Left colon (tissue), 2 donors: ENCODE measurements at regions not wholly inside any gene's neighbourhood (a gene's known extent, or its start where the extent isn't known, plus 50 kb on each side); places are given as distances from the start of the nearest gene placed in this dataset.
"Not testable (repeated sequence)": the region's sequence is repeated elsewhere in the genome, so short reads cannot be mapped to it uniquely, and the experiment has no call there.

Source experiments
- ATAC-seq: fragments of 200-7000 bp; cut with Tn5 transposase; one replicate; pipeline ENCODE4 v1.9.1; 2020; ENCODE audit warnings: mild to moderate bottlenecking, moderate library complexity
- DNase-seq, 2 donors: peaks; one replicate each; pipeline ENCODE4 v3.0.0-alpha.2; 2020
- intact Hi-C, 2 donors: fragments of 100-400 bp; cut with DNase I in 1 of 2; cut with micrococcal nuclease in 1 of 2; formaldehyde crosslinking; loops; one replicate each; pipeline versions ENCODE4 v1.11.2 to v1.14.0; 2022; cut with DNase I, micrococcal nuclease
- donor health status: DM: no; HTN: no; CAD: no.
- donor health status: DM: yes; HTN: yes; CAD: no.

DNA sequence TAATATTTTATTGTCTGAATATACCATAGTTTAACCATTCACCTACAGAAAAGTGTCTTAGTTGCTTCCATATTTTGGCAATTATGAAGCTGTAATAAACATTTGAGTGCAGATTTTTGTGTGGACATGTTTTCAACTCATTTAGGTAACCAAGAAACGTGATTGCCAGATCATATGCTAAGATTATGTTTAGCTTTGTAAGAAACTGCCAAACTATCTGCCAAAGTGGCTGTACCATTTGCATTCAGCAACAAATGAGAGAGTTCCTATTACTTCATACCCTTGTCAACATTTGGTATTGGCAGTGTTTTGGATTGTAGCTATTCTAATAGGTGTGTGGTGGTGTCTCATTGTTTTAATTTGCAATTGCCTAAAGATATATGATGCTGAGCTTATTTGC lies 233.5 kb downstream of the TMEM26 start:
- DNase-seq (no peak), ATAC-seq (no peak)
- intact Hi-C loops = no loop called here

DNA sequence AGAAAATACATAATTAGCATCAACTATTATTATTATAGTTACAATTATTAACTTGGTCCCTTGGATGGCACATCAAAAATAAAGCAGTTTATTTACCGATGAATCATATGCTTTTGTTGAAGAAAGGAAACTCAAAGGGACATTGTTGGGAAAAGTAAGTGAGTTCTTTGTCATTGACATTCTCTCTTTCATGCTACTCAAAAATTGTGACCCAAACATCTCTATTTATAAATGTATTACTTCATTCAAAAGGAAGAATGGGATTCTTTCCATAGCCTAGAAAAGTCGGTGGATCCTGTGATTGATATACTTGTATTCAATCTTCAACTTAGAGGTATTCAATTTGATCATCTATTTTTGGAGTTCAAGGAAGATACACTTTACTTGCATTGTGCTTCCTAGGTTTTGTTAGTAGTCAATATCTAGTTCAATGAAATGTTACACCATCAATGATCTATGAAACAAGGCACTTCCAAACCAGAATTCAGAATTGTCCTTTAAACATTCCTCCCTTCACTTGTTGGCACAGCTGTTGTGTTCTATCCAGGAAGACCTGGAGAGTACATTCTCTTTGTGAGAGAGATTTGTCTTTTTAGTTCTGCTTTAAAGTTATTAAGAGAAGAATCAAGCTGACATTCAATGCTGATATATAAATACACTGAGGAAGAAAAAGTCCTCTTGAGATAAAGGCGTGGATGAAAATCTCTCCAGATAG lies 235.2 kb downstream of the TMEM26 start:
- ATAC-seq (no peak), DNase-seq (no peak)
- intact Hi-C loops = no loop called here

DNA sequence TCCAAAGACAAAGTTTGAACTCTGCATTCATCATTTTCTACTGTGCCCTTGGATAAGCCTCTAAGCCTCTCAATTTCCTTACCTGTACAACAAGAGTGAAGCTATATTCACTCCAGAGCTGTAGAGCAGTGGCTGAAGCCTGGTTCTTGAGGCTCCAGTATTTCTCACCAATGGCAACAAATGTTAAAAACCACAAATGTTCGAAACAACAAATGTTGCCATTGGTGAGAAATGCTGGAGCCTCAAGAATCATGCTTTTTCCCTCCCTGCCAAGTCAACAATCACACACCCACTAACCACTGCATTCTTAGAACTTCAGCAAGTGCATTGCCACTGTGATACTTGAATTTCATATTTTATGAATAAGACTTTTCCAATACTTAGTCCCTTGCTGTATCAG lies 237.9 kb downstream of the TMEM26 start:
- intact Hi-C loops = no loop called here
- DNase-seq = no peak
- no peak for ATAC-seq

DNA sequence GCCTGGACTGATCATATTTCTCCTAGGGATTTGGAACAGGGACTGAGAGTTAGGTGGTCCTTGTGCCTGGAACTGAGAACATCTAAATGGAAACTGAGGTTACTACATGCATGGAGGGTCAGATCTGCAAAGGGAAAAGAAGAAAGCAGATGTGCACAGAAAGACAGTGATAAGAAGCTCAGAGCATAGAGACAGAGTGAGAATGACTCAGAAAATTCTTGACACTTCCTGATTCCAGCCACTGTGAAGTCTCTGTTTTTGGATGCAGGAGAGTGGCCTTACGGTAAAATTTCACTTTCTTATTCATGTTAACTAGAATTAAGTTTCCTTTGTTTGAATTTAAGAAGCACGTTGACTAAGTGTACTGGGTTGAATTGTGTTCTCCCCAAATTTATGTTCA lies 241.7 kb downstream of the TMEM26 start:
- intact Hi-C loops = no loop called here
- no peak for ATAC-seq
- DNase-seq = no peak

DNA sequence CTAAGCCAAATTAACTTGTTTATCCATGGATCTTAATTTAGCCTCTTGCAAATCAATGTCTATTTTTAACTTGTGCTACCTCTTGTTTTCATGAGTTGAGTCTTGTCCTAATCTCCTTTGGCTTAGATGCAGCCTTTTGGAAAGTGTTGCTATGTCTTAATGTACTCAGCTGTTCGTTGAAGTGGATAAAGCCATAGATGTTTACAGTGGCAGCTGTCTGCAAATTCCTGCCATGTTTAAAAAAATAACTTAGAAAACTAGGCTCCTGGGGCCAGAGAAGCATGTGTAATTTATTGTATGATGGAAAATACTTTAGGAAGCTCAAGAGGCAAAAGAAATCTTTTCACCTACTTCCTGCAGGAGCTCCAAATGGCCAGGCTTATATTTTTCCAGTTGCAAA lies 253.1 kb upstream of the RHOBTB1 start:
- intact Hi-C loops = no loop called here
- ATAC-seq (no peak), DNase-seq (no peak)

DNA sequence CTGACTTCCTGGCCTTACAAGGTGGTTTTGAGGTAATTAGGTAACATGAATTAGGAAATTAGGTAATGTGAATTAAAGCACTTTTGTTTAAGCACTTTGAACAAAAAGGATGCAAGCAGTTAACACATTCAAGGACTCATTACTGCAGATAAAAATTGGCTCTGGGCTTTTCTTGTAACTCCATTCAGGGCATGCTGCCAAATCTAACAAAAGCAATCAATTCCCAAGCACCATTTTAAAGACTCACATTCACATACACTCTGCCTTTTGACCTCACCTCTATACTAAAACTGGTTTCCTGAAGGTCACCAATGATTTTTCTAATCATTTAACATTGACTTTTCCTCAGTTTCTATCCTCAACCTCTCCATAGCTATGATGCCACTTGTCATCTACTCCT lies 251.2 kb upstream of the RHOBTB1 start:
- ATAC-seq = no peak
- DNase-seq = no peak
- intact Hi-C loops = no loop called here

DNA sequence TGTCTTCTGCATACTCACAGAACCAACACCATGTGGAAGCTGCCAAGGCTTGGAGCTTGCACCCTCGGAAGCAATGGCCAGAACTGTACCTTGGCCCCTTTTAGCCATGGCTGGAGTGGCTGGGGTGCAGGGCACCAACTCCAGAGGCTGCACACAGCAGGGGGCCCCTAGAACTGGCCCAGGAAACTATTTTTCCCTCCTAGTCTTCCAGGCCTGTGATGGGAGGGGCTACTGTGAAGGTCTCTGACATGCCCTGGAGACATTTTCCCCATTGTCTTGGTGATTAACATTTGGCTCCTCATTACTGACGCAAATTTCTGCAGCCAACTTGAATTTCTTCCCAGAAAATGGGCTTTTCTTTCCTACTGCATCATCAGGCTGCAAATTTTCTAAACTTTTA lies 248.6 kb upstream of the RHOBTB1 start:
- ATAC-seq, intact Hi-C loops, DNase-seq: not testable (repeated sequence)

DNA sequence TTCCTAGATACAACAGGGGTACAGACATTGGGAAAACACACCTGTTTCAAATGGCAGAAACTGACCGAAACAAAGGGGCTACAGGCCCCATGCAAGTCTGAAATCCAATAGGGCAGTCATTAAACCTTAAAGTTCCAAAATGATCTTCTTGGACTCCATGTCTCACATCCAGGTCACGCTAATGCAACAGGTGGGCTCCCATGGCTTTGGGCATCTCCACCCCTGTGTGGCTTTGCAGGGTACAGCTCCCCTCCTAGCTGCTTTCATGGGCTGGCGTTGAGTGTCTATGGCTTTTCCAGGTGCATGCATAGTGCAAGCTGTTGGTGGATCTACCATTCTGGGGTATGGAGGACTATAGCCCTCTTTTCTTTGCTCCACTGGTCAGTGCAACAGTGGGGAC lies 248.1 kb upstream of the RHOBTB1 start:
- ATAC-seq (no peak), DNase-seq (no peak)
- intact Hi-C loops = no loop called here

DNA sequence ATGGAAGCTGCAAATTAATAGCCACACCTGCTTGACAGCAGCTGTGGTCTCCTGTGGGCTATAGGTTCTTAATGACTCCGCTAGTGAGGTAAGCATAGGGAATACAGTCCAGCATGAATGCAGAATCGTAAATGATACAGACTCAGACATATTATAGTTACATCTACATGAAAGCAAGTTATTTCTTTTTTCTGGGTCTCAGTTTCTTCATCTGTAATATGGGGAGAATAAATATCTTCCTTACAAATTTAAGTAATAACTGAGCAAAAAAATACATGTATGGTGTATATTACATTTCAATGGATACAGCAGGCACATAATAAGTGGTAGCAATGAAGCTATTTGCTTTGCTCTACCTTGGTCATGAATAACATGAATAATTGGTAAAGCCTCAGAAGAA lies 245.9 kb upstream of the RHOBTB1 start:
- no peak for DNase-seq
- intact Hi-C loops = no loop called here
- ATAC-seq = no peak

DNA sequence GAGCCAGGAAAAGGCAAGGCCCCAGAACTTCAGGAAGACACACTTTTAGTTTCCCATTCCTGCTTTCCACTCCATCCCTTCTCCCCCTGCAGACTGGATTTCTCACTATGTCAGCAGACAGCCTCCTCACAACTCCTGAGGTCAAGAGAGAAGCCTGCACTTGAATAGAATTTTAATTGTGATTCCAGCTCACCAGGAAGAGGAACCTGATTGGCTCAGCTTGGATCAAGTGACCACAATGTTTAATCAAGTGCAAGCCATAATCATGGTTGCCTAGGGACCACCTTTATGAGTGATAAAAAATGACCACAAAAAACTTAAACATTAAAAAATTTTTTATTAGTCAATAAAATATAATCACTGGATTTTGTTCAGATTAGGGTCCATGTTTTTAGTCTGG lies 244.7 kb upstream of the RHOBTB1 start:
- intact Hi-C loops = no loop called here
- ATAC-seq (no peak), DNase-seq (no peak)

DNA sequence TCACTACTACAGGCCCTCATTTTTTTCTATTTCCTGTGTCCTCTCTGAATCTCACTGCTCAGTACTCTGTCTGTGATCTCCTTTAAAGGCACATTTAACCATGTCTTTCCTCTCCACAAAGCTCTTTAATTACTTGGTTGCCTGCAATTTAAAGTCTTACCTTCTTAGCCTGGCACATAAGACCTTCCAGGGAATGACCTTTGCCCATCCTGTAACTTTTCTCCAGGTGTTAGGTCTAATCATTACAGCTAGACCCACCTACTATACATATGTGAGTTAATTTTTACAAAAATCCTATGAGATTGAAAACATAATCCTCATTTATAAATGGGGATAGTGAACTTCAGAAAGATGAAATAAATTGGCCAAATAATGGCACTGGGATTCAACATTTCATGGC lies 244.1 kb upstream of the RHOBTB1 start:
- intact Hi-C loops = no loop called here
- DNase-seq = no peak
- peak; percentile 34 for ATAC-seq

DNA sequence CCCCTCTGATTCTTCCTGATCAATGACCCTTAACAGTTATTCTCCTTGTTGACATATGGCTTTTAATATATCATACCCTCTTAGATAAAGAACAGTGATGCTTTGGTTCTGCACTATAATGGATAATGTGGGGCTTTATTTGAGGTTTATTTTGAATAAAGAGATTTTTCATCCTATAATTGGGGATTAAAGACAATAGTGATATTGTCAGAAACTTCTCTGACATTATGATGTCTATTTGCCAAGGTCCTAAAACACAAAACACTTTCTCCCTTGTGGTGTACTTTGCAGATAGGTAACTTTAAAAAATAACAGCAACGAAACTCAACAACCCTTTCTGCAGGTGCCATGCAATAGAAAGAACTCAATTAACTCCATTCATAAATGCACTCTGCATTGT lies 243.6 kb upstream of the RHOBTB1 start:
- intact Hi-C loops = no loop called here
- no peak for ATAC-seq
- DNase-seq = no peak

DNA sequence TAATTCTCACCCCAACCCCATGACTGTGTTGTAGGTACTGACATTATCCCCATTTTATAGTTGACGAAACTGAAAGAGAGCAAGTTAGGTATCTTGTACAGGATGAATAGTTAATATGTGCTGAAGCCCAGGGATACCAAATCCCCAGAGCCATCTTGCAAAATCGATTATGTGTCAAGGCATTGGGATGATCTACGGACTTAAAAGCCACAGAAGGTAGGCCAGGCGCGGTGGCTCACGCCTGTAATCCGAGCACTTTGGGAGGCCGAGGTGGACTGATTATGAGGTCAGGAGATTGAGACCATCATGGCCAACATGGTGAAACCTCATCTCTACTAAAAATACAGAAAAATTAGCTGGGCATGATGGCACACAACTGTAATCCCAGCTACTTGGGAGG lies 242.4 kb upstream of the RHOBTB1 start:
- intact Hi-C loops = no loop called here
- no peak for DNase-seq
- ATAC-seq = no peak

DNA sequence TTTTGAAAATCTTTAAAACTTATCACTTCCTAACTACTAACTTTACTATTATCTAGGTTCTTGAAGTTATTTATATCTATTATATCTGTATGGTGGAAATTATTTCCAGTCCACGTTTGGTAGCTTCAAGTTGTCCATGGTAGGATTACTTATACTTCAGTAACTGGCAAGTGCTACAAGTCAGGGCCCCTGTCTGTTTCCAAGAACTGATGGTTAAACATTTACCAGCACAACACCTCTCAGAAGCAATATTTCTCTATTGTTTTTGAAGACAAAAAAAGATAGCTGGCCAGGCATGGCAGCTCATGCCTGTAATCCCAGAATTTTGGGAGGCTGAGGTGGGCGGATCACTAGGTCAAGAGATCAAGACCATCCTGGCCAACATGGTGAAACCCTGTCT lies 240.4 kb upstream of the RHOBTB1 start:
- ATAC-seq = no peak
- DNase-seq = no peak
- intact Hi-C loops = no loop called here

DNA sequence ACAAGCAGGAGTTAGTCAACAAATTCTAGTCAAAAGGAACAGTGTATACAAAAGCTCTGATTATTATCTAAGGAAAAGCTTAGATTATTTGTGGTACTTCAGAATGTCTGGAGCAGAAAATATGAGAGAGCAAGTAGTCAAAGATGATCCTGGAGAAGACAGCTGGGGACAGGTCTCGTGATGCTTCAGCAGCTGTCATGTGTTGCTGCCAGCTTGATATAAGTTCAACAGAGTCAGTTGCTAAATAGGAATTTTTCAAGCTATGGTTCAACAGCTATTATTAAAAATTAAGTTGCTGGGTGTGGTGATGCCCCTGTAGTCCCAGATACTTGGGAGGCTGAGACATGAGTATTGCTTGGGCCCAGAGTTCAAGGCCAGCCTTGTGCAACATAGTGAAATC lies 240.0 kb upstream of the RHOBTB1 start:
- intact Hi-C loops = no loop called here
- DNase-seq = no peak
- no peak for ATAC-seq

DNA sequence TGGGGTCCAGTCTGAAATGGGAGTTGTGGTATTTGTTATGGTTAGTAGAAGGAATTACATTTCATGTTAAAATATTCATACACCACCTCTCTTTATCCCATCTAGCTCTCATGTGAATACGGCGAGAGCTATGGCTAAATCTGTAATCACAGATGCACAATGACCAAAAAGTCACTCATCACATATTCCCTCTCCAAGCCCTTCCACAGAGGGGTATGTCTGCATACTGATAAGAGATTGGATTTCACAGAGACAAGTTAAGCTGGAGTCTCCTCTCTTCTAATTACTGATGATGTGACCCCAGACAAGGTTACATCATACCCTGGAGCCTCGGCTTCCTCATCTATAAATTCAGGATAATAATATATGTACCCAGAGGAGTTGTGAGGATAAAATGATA lies 237.8 kb upstream of the RHOBTB1 start:
- DNase-seq = no peak
- intact Hi-C loops = no loop called here
- no peak for ATAC-seq

DNA sequence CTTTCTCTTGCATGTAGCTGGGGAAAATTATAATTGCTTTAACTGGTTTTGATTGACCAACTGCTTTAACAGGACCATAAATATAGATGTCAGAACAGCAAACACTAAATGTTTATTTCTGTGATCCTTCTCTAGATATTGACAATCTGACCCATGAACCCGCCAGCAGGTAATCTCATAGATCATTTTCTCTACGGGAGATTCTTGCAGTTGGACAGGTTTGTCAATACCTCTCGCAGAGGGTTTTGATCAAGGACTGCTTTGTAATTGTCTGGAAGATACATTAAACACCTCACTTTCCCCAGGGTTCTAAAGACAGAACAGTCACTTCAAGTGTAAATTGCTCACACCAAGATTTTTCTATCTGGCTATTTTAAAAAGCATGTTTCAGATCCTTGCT lies 235.8 kb upstream of the RHOBTB1 start:
- intact Hi-C loops = no loop called here
- DNase-seq (no peak), ATAC-seq (no peak)

DNA sequence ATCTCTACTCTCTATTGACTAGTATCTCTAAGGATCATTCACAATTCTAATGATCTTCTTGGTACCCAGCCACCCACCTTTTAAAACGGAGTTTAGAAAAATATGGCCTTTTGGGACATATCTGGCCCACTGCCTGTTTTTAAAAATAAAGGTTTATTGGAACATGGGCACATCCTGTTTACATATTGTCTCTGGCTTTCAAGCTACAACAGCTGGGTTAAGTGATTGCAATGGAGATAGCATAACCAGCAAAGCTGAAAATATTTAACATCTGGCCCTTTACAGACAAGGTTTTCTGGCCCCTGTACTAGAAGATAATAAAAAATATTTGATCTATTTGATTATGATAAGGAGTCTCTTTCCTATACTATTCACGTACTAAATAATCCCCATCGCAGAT lies 232.4 kb upstream of the RHOBTB1 start:
- ATAC-seq = no peak

DNA sequence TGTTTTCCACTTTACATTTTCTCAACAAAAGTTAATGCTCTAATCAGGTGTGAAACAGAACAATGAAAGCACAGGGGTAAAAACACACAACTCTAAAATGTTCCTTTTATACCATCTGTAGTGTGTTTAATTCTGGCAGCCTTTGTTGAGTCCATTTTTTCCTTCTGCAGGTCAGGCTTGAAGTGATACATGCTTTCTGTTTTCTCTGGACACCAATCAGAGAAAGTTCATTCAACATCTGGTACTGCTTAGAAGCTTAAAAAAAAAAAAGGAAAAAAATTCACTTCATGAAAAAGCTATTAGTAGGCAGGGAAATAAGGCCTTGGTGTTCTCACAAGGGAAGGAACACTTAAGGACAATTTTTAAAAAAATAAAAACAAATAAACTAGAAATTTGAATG lies 231.3 kb upstream of the RHOBTB1 start:
- DNase-seq = no peak
- intact Hi-C loops = no loop called here
- no peak for ATAC-seq

More for the DNA sequence above, 232.4 kb upstream of the RHOBTB1 start:
- intact Hi-C loops = no loop called here
- no peak for DNase-seq

DNA sequence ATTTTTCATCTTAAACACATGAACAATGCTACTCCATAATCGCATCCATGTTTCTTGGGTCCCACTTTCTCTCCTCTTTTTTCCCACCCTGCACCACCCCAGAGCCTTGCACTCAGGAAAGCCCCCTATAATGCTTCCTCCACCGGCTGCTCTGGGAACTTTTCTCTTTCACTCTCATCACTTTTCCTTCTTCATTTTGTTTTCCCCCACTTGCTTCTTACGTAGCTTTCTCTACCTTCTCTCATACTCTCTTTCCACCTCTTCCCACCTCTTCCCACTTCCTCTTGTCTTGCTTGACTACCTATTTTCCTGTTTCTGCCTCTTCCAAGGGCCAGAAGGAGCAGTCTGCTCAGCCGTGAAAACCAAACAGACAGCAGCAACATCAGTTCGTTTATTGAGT lies 229.5 kb upstream of the RHOBTB1 start:
- intact Hi-C loops = no loop called here
- DNase-seq (no peak), ATAC-seq (no peak)

DNA sequence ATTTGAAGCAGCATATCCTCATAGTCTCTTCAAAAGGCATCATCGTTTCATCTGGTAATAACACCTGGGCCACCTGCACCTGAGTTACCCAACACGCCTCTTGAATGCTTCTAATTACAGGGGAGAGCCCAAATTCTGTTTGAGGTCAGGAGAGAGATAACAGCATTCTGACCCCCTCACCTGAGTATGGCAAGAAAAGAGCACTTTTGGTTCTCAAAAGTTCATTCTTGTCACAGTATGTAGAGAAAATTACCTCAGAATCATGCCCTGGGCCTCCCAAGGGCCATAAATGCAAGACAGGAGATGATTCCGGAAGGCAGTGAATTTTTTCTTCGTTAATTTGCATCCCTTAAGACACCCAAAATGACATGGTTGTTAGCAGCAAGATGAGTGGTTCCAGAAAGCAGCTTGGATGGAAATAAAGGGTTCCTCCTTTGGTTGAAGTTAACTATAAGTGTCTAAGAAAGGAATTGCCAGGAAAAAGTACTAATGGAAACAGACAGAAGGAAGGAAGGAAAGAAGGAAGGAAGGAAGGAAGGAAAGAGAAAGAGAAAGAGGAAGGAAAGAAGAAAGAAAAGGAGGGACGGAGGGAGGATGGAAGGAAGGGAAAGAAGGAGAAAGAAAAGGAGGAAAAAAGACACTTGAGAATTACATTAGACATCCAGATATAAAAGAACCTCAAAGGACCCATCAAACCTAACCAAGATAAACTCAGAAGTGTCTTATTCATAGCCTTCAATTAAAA lies 228.4 kb upstream of the RHOBTB1 start:
- DNase-seq (no peak), ATAC-seq (no peak)
- intact Hi-C loops = no loop called here
